ENCODE measurements at regions not wholly inside any gene's neighbourhood (a gene's known extent, or its start where the extent isn't known, plus 50 kb on each side); places are given as distances from the start of the nearest gene placed in this dataset.

- TF ChIP-seq CTCF (IDR thresholded peaks at IDR 0.05): no peak
- TF ChIP-seq POLR2A (IDR thresholded peaks at IDR 0.05): no peak
Measured at GRCh38 chr9:102521097-102521755, 473.9 kb upstream of the CYLC2 start.

Data from uterus (tissue), 2 donors.